GM21825 (cell line): ENCODE measurements at regions not wholly inside any gene's neighbourhood (a gene's known extent, or its start where the extent isn't known, plus 50 kb on each side); places are given as distances from the start of the nearest gene placed in this dataset.

Experiments
- ATAC-seq: cut with Tn5 transposase; IDR thresholded peaks from one replicate; pipeline ENCODE4 v1.9.1; 2021; ENCODE audit warnings: mild to moderate bottlenecking, moderate library complexity; ENCODE audit not compliant: unreplicated experiment

- no peak for ATAC-seq
These were observed 1669.7 kb upstream of the LRRTM1 start for GRCh38 chr2:81974216-81974615.

DNA sequence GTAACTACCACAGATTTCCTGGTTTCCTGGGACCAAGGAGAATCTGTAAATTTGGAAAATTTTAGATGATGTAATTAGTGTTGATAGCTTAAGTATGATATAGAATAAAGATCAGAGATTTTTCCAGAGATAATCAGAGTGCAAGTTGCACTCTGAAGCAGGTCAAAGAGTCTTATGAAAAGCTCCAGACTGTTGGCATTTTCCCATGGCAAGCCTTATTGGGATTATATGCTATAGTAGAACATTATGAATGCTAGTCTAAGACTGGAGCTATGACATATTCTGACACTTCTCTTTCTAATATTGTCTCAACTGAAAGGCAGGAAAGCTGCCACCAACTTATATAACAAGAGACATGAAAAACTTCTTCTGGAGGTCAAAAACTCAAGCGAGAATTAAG, 1638.3 kb upstream of the LRRTM1 start:
- no peak for ATAC-seq

GRCh38 chr2:81942136-81942680, 1637.7 kb upstream of the LRRTM1 start:
- ATAC-seq, result no peak

DNA sequence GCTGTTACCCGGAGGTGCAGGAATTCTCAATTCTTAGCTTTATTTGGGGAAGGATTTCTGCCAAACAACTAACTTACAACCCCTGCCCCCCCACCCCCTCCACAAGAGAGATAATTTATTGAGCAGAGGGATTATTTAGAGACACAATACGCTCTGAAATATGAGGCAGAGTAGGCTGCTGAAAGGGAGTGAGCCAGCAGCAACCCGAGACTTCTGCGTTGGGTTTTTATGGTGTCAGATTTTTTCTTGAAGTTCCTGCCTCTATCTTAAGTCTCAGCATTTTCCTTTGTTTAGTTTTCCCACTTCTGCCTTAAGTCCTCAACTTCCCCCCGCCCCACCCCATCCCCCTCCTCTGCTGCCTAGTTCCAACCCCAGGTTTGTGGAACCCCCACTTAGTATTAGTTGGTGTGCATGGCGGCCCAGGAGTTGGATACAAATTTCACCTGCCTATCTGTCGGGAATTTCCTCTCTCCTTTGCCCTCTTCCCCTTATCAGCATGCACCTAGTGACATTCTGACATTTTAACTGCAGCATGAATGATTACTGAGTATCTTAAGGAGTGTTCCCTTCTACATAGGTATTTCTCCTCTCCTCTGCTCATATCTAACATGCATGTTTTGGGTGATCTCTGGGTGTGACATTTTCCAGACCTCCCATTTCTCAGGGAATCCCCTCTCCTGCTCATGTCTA, 1635.9 kb upstream of the LRRTM1 start:
- no peak for ATAC-seq

DNA sequence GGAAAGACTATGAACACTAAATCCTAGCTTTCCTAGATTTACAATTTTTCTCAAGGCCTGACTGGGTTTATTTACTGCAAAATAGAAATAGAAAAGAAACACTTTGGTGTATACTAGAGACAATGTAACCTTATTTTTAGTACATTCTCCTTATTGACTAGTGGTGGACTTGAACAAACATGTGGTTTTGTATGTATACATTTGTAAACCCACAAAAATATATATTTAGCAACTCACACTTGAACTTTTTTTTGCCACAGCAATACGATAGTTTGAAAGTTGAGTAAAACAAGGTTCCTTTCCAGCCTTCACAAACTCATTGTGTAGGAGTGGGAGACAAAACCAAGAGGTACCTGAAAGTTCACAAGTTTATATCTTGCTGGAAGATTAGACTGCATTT, 1633.4 kb upstream of the LRRTM1 start:
- no peak for ATAC-seq

DNA sequence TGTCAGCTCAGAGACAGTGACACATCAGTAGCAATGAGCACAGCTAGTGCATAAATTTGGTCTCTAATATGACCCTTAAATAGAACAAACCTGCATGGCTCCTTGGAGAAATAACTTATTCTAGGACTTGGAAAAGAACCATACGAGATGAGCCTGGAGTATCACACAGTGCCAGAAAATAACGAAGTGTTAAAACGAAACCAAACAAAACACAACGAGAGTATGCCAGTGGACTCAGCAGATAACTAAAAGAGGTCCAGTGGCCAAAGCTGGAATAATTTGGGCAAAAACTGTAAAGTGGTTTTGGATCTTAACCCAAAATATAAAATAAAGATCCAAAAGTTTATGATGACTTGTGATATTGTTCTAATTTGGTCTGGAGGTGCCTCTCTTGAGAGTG, 1599.0 kb upstream of the LRRTM1 start:
- no peak for ATAC-seq

- ATAC-seq, result no peak
These were observed 1596.5 kb upstream of the LRRTM1 start for GRCh38 chr2:81901017-81901416.

- no peak for ATAC-seq
These were observed 1591.2 kb upstream of the LRRTM1 start for GRCh38 chr2:81895620-81896250.

- no peak for ATAC-seq
These were observed 1590.0 kb upstream of the LRRTM1 start for GRCh38 chr2:81894451-81894990.

- ATAC-seq, result no peak
These were observed 1572.1 kb upstream of the LRRTM1 start for GRCh38 chr2:81876624-81877023.

GRCh38 chr2:81872006-81872405, 1567.5 kb upstream of the LRRTM1 start:
- no peak for ATAC-seq

DNA sequence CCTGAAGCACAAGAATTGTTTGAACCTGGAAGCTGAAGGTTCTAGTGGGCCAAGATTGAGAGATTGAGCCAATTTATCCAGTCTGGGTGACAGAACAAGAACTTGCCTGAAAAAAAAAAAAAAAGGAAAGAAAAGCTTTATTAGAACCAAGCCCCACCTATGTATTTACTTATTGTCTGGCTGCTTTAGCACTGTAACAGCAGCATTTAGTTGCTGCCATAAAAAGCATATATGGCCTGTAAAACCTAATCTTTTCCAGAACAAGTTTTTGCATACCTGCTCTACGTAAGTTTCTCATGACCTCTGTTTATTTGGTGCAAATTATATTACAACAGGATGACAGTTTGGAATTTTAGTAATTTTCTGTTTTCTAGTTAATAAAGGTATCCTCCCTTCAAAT, 1565.6 kb upstream of the LRRTM1 start:
- no peak for ATAC-seq

DNA sequence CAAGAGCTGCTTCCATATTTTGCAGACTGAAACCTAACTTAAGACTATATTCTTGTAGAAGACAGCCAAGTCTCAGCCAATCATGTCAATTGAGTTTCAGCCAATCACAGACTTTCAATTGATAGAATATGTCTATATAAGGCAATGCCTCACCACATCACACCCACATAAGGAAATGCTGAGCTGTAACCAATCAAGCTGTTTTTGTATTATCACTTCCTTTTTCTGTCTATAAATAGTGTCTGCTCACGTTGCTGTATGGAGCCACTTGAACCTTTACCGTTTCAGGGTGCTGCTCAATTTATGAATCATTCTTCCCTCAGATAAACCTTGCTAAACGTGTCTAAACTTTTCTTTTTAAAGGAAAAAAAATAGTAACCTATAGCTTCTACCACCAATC, 1554.4 kb upstream of the LRRTM1 start:
- ATAC-seq, result no peak

DNA sequence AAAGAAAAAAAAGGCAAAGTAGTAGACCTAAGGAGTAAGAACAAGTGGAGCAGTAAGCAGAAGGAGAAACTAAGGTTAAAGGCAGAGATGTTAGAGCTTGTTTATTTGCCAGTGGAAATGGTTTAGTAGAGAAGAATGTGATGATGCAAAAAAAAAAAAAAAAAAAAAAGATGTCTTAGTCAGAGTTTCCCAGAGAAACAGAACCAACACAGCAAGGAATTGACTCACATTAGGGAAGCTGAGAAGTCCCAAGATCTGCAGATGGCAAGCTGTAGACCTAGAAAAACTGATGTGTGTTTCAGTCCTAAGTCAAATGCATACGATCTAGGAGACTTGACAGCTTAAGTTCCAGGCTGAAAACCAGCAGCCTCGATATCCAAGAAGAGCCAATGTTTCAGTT, 1548.8 kb upstream of the LRRTM1 start:
- ATAC-seq, result no peak

GRCh38 chr2:81852651-81853050, 1548.1 kb upstream of the LRRTM1 start:
- ATAC-seq, result no peak

GRCh38 chr2:81839780-81840179, 1535.2 kb upstream of the LRRTM1 start:
- ATAC-seq, result no peak

- no peak for ATAC-seq
These were observed 1530.9 kb upstream of the LRRTM1 start for GRCh38 chr2:81835321-81836000.

DNA sequence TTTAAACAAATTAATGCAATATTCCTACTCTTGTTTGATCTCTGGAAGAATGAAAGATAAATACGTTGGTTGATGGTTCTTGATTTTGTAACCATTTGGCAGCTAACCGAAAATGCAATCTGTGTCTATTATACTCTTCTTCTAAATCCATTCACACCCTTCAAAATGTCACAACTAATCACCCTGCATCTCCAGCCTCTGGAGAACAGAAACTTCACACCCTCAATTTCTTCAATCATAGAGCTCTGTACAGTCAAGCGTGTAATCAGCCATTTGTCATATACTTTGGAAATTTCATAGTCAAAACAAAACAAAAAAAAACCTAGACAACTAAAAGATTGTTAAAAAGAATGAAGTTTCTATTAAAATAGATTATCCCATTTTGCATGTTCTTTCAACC, 1482.3 kb upstream of the LRRTM1 start:
- no peak for ATAC-seq

DNA sequence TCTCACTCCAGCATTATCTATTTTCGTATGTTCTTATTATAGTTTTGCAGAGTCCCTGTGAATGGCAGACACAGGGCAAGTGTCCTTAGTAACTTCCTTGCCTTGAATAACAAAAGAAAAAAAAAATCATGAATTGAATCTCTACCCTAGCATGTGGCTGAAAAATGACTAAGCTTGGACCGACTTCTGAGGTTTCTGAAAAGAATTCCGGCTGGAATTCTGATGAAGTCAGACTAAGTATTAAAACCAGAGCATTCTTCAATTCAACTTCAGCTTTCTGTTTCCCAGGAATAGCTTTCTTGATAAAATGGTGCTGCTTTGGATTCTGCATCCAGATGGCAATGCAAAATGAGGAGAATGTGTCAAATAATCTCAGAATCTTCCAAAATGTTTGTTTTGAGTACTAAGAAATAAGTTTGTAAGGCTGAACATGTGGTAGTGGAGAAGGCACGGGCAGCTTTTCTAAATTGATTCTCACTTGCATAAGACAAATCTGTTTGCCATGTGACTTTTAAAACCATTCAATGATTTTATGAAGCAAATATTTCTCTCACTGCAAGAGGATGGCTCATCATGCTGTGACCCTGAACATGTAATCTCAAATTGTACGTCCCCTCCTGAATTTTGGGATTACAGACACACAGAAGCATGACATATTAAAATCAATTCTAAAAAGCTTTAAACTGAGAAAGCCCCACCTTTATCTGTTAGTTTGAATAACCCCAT, 1462.8 kb upstream of the LRRTM1 start:
- ATAC-seq, result no peak

DNA sequence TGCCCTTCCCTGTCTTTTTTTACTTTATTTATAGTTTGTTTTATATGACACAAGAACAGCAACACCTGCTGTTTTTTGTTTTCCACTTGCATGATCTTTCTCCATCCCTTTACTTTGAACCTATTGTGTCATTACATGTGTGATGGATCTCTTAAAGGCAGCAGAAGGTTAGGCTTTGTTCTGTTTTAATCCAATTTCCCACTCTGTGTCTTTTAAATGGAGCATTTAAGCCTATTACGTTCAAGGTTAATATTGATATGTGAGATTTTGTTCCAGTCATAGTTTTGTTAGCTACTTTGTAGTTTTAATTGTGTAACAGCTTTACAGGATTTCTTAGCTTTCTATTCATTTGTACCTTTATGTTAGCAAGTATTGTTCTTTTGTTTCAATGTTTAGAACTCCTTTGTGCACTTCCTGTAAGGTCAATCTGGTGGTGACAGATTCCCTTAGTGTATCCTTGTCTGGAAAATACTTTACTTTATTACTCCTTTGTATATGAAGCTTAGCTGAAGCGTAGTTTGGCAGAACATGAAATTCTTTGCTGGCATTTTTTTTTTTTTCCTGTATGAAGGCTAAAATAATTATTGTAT, 1443.0 kb upstream of the LRRTM1 start:
- no peak for ATAC-seq

GRCh38 chr2:81739966-81740365, 1435.4 kb upstream of the LRRTM1 start:
- ATAC-seq, result no peak
